Right lobe of liver (tissue), 4 donors: ENCODE measurements at regions not wholly inside any gene's neighbourhood (a gene's known extent, or its start where the extent isn't known, plus 50 kb on each side); places are given as distances from the start of the nearest gene placed in this dataset.

Experiments used
- CTCF ChIP-seq, 4 donors: fragments of 200-600 bp in 3 of 4; fragments of 450-650 bp in 1 of 4; IDR thresholded peaks; one replicate each; pipeline versions ENCODE4 v1.5.1 to v1.8.0; 2016 to 2022; ENCODE audit warnings: antibody characterized with exemption in 4 of 4, mild to moderate bottlenecking in 2 of 4
- POLR2A ChIP-seq: fragments of 450-650 bp; IDR thresholded peaks from one replicate; pipeline ENCODE4 v1.6.1; 2017; ENCODE audit warnings: antibody characterized with exemption, mild to moderate bottlenecking
- donor health status: DM: no; HTN: no; CAD: no.
- donor health status: DM: no; HTN: no; CAD: no.
- donor health status: DM: no; HTN: yes; CAD: no.

- TF ChIP-seq POLR2A (no peak), CTCF (IDR thresholded peaks at IDR 0.05) (no peak)
These were observed 503.9 kb downstream of the TBC1D22A start for GRCh38 chr22:47266329-47266728.
